ENCODE measurements at regions not wholly inside any gene's neighbourhood (a gene's known extent, or its start where the extent isn't known, plus 50 kb on each side); places are given as distances from the start of the nearest gene placed in this dataset.

DNA sequence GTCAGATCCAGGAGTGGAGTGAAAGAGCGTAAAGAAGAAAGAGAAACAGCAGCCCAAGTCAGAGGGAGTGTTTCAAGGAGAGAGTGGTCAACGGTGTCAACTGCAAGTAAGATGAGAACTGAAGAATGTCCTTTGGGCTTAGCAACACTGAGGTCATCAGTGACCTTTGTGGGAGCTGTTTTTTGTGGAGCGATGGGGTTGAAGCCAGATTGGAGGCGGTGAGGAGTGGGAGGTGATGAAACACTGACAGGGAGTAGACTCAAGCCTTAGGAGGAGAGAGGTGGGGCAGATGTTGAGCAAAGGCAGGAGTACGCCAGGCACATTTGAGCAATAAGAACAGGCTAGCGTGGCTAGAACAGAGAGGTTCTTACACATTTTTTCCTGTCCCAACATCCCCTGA, 103.7 kb upstream of the GNAO1 start:
- no peak for DNase-seq

GRCh38 chr16:56081371-56081770, 109.9 kb upstream of the GNAO1 start:
- DNase-seq = no peak

GRCh38 chr16:56075732-56076388, 115.4 kb upstream of the GNAO1 start:
- no peak for DNase-seq

- no peak for DNase-seq
Observed at GRCh38 chr16:56073508-56073907, 117.8 kb upstream of the GNAO1 start.

DNA sequence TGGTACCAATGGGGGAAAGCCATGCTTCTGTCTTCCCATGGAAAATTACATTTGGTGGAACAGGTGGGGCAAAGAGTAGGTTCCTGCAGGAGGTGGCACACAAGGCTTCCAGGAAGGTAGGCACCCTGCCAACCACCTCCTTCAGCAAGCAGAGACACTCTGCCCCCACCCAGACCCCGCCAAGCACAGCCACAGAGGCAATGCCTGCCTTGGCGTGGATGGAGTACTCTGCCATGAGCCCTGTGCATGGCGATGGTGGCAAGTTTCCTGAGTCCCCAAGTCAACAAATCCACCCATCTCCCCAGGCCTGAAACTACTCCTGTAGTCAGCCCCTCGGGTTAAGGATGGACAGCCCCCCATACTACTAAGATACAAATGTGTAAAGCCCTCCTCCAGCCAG, 119.2 kb upstream of the GNAO1 start:
- no peak for DNase-seq

DNA sequence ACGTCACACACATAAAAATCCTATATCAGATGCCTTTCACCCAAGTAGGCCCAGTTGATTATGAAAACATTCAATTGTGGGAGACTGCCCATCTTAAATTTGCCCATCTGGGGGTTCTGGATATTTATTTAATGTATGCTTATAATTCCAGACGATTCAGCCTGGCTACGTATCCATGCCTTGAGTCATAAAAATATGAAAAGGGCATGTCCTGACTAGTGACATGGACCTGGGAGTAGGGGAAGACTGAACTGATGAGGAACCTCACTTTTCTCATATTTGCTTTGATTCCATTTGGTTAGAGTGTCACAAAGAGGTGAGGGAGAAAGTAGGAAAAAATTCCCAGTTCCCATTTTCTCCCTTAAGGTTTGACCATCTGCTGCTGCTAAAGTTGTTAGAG, 122.5 kb upstream of the GNAO1 start:
- no peak for DNase-seq

DNA sequence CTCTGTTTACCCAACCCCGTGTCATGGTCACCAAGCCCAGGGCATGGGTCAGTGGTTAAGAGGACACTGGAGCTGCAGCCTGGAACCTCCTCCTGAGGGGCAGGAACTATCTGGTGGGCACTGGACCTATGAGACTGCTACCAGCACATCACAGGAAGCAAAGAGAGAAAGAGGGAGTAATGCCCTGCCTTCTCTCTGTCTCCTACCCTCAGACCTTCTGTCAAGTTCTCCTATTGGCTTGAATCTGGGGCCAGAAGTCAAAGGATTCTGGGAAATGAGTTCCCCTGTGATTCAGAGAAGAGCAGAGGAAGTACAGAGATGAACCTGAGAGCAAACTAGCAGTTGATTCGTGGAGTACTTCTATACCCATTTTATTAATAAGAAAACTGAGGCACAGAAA, 123.0 kb upstream of the GNAO1 start:
- no peak for DNase-seq

- no peak for DNase-seq
Observed at GRCh38 chr16:56067406-56067805, 123.9 kb upstream of the GNAO1 start.

DNA sequence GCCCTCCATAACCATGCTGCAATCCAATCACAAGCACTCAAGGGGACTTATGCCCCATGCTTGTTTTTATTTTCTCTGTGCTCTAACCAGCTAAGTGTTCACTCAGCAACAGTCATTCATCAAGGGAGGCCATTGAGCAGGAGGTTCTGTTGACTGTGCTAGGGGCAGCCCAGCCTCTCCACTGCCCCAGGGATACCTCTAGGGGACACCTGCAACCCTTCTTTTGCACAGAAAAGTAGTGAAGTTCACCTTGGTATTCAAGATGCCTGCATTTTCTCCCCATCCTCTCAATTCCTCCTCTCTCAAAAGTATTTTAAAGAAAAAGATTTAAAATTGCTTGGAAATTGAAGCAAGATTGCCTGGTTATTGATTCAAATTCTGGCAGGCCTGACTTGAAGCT, 124.7 kb upstream of the GNAO1 start:
- DNase-seq = no peak

DNA sequence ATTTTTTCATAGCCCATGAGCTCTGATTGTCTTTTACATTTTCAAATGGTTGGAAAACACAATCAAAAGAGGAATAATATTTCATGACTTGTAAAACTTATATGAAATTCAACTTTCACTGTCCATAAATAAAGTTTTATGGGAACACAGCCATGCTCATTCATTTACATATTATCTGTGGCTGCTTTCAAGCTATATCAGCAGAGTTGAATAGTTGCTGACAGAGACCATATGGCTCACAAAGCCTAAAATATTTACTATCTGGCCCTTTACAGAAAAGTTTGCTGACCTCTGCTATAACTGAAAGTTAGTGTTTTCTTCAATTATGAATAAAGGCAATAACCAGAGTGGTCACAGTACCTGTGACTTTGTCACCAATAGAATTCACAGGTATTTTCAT, 128.2 kb upstream of the GNAO1 start:
- DNase-seq = no peak

DNA sequence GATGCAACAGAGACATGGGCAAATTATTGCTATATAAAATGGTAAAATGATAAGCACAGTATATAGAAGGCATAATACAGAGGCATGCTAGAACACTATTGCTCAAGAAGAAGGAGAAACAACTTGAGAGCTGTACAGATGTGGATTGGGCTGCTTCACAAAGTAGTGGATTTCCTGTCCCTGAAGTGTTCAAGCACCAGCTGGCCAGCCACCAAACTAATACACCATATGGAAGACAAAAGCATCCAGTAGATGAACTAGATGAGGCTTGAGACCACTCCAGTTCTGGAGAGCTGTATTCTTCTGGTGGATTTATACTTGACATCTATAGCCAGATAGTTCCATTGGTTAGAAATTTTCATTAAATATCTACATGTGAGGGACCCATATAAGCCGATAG, 134.1 kb upstream of the GNAO1 start:
- no peak for DNase-seq

GRCh38 chr16:56050916-56051315, 140.4 kb upstream of the GNAO1 start:
- DNase-seq = no peak

- no peak for DNase-seq
Observed at GRCh38 chr16:56048425-56049105, 142.7 kb upstream of the GNAO1 start.

GRCh38 chr16:56047307-56048234, 143.7 kb upstream of the GNAO1 start:
- peak; percentile 54 for DNase-seq

GRCh38 chr16:56042416-56042815, 148.9 kb upstream of the GNAO1 start:
- DNase-seq = no peak

GRCh38 chr16:56041556-56042140, 149.6 kb upstream of the GNAO1 start:
- no peak for DNase-seq

DNA sequence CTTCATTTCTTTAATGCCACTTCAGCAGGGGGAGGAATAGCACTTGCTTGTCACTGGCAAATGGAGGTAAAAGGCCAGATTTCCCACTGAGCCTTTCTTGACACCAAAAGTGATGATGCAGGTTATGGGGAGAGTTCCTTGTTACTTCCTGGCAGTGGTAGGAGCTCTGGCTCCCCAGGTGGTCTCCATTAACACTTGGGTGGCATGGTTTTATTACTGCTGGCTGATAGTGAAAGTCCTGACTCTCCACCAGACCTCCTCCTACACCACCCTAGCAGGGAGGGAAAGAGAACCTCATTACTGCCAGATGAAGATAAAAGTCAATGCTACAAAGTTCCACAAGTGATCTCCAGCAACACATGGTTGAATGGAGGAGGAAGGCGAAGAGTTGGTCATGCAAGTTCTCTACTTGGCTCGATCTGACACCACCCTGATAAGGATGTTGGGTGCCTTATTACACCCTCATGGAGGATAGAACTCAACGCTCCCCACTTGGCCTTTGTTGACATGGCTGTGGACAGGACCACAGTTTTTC, 152.7 kb upstream of the GNAO1 start:
- DNase-seq = no peak

DNA sequence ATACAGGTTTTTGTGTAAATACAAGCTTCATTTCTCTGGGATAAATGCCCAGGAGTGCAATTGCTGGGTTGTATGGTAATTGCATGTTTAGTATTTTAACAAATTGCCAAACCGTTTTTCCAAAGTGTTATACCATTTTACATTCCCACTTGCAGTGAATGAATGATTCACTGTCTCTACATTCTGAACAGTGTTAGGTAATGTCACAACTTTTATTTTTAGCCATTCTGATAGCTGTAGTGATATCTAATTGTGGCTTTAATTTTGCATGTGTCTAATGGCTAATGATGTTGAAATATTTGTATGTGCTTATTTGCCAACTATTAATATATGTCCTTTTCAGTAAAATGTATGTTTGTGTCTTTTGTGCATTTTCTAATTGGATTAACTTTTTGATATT, 156.9 kb upstream of the CES5A start:
- no peak for DNase-seq

DNA sequence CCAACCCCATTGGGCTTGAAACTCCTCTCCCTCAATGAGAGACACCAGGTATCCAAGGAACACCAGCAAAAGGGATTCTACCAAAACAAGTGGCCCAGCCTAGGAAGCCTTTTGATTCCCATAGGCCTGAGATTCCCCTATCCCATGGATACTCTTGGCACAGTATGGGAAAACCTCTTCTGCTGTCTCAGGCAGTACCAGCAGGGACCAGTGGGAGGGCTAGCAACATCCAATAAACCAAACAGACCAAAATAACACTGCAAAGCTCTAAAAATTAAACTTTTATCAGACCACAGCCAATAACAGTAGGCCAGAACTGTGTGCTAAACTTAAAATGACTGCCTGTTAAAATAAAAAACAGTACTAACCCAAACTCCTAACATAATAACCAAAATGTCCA, 153.9 kb upstream of the CES5A start:
- DNase-seq = no peak

DNA sequence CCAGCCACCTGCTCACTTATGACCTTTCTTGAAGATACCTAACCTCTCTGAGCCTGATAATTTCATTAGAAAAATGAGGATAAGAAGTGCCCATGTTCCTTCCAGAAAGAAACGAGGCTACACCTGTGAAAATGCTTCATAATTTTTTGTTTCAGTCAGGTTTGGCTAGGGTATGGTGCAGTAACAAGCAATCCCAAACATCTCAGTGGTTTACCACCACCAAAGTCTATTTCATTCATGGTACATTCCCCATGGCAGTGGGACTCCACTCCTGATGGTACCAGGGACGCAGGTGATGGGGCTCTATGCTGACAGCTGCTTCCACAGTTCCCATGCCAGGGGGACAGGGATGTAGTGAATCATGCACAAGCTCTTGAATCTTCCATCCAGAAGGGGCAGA, 147.6 kb upstream of the CES5A start:
- no peak for DNase-seq

GRCh38 chr16:56019274-56019673, 144.1 kb upstream of the CES5A start:
- DNase-seq = peak; percentile 45

GRCh38 chr16:56013962-56014552, 138.9 kb upstream of the CES5A start:
- DNase-seq = no peak

DNA sequence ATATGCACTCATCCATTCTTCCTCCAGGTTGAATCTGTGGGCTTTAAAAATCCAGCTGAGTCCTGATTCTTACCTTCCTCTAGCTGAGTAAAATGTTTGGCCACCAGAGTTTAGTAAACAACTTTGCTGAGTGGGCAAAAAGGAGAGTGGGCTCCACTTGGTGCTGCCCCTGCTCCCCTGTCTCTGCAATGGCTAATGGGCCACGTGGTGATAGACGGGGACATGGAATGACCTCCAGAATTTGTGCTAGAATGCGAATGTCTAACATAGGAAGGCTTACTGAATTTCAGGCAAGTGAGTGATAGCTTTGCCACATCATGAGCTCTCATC, 137.3 kb upstream of the CES5A start:
- DNase-seq = no peak
